ENCODE measurements at regions not wholly inside any gene's neighbourhood (a gene's known extent, or its start where the extent isn't known, plus 50 kb on each side); places are given as distances from the start of the nearest gene placed in this dataset.

- no peak for DNase-seq (ENCODE audit: low spot score)
Measured at GRCh38 chr13:81671064-81671463, 1330.1 kb upstream of the SPRY2 start.

- DNase-seq (ENCODE audit: low spot score): no peak
Measured at GRCh38 chr13:81670048-81670447, 1329.1 kb upstream of the SPRY2 start.

GRCh38 chr13:81664872-81665271, 1323.9 kb upstream of the SPRY2 start:
- DNase-seq (ENCODE audit: low spot score): no peak

- no peak for DNase-seq (ENCODE audit: low spot score)
Measured at GRCh38 chr13:81659984-81660383, 1319.1 kb upstream of the SPRY2 start.

GRCh38 chr13:81658598-81659370, 1317.9 kb upstream of the SPRY2 start:
- DNase-seq (ENCODE audit: low spot score): no peak

- no peak for DNase-seq (ENCODE audit: low spot score)
Measured at GRCh38 chr13:81639984-81640582, 1299.2 kb upstream of the SPRY2 start.

- no peak for DNase-seq (ENCODE audit: low spot score)
Measured at GRCh38 chr13:81637457-81637856, 1296.5 kb upstream of the SPRY2 start.

GRCh38 chr13:81636120-81636519, 1295.2 kb upstream of the SPRY2 start:
- no peak for DNase-seq (ENCODE audit: low spot score)

GRCh38 chr13:81615031-81615430, 1274.1 kb upstream of the SPRY2 start:
- DNase-seq (ENCODE audit: low spot score): no peak

GRCh38 chr13:81610644-81611043, 1269.7 kb upstream of the SPRY2 start:
- no peak for DNase-seq (ENCODE audit: low spot score)

- no peak for DNase-seq (ENCODE audit: low spot score)
Measured at GRCh38 chr13:81609335-81609734, 1268.4 kb upstream of the SPRY2 start.

- no peak for DNase-seq (ENCODE audit: low spot score)
Measured at GRCh38 chr13:81606074-81606473, 1265.1 kb upstream of the SPRY2 start.

- no peak for DNase-seq (ENCODE audit: low spot score)
Measured at GRCh38 chr13:81602241-81602640, 1261.3 kb upstream of the SPRY2 start.

- DNase-seq (ENCODE audit: low spot score): no peak
Measured at GRCh38 chr13:81597101-81597500, 1256.2 kb upstream of the SPRY2 start.

- DNase-seq (ENCODE audit: low spot score): no peak
Measured at GRCh38 chr13:81596224-81596753, 1255.4 kb upstream of the SPRY2 start.

- DNase-seq (ENCODE audit: low spot score): no peak
Measured at GRCh38 chr13:81591528-81592220, 1250.7 kb upstream of the SPRY2 start.

- no peak for DNase-seq (ENCODE audit: low spot score)
Measured at GRCh38 chr13:81582381-81582780, 1241.5 kb upstream of the SPRY2 start.

GRCh38 chr13:81577601-81578195, 1236.8 kb upstream of the SPRY2 start:
- no peak for DNase-seq (ENCODE audit: low spot score)

- no peak for DNase-seq (ENCODE audit: low spot score)
Measured at GRCh38 chr13:81568824-81569223, 1227.9 kb upstream of the SPRY2 start.

GRCh38 chr13:81565849-81566248, 1224.9 kb upstream of the SPRY2 start:
- no peak for DNase-seq (ENCODE audit: low spot score)

GRCh38 chr13:81563091-81563490, 1222.2 kb upstream of the SPRY2 start:
- DNase-seq (ENCODE audit: low spot score): no peak

GRCh38 chr13:81562598-81562997, 1221.7 kb upstream of the SPRY2 start:
- DNase-seq (ENCODE audit: low spot score): no peak

- no peak for DNase-seq (ENCODE audit: low spot score)
Measured at GRCh38 chr13:81551036-81551435, 1210.1 kb upstream of the SPRY2 start.
